Activated CD4-positive, alpha-beta T cell treated with anti-CD3 and anti-CD28 coated beads for 36 hours (primary cell): ENCODE measurements at regions not wholly inside any gene's neighbourhood (a gene's known extent, or its start where the extent isn't known, plus 50 kb on each side); places are given as distances from the start of the nearest gene placed in this dataset.

ENCODE experiments used
- ATAC-seq: fragments of 200-7000 bp; cut with Tn5 transposase; one replicate; pipeline ENCODE4 v1.10.0; 2021; ENCODE audit warnings: mild to moderate bottlenecking, moderate library complexity
- CTCF ChIA-PET: fragments of 350-600 bp; sonication (Branson Sonifier 250); formaldehyde crosslinking; loops from one replicate; lab custom pipeline; 2021; ENCODE audit warnings: antibody characterized with exemption; lab: Charles Lee
- POLR2A ChIA-PET: fragments of 350-600 bp; sonication (Branson Sonifier 250); formaldehyde crosslinking; loops from one replicate; lab custom pipeline; 2021; ENCODE audit warnings: antibody characterized with exemption, inconsistent platforms; lab: Charles Lee
- DNase-seq: peaks from one replicate; pipeline ENCODE4 v3.0.0-alpha.2; 2020
- H3K27ac Mint-ChIP-seq: one replicate; pipeline ENCODE4 v1.8.0; 2021; ENCODE audit warnings: mixed read lengths
- H3K27me3 Mint-ChIP-seq: one replicate; pipeline ENCODE4 v1.8.0; 2021; ENCODE audit warnings: mixed read lengths
- H3K36me3 Mint-ChIP-seq: one replicate; pipeline ENCODE4 v1.8.0; 2021; ENCODE audit warnings: low read depth, mixed read lengths
- H3K4me1 Mint-ChIP-seq: one replicate; pipeline ENCODE4 v1.8.0; 2021; ENCODE audit warnings: mixed read lengths
- H3K4me3 Mint-ChIP-seq: one replicate; pipeline ENCODE4 v1.8.0; 2021; ENCODE audit warnings: mild to moderate bottlenecking, moderate library complexity, mixed read lengths
- H3K9me3 Mint-ChIP-seq: one replicate; pipeline ENCODE4 v1.8.0; 2021; ENCODE audit warnings: low read depth, mixed read lengths
- intact Hi-C, 2 experiments: fragments of 100-400 bp; cut with DNase I in 1 of 2; cut with micrococcal nuclease in 1 of 2; formaldehyde crosslinking; loops; one replicate each; pipeline versions ENCODE4 v1.14.2 to v1.15.1; 2022 to 2024; cut with DNase I, micrococcal nuclease

DNA sequence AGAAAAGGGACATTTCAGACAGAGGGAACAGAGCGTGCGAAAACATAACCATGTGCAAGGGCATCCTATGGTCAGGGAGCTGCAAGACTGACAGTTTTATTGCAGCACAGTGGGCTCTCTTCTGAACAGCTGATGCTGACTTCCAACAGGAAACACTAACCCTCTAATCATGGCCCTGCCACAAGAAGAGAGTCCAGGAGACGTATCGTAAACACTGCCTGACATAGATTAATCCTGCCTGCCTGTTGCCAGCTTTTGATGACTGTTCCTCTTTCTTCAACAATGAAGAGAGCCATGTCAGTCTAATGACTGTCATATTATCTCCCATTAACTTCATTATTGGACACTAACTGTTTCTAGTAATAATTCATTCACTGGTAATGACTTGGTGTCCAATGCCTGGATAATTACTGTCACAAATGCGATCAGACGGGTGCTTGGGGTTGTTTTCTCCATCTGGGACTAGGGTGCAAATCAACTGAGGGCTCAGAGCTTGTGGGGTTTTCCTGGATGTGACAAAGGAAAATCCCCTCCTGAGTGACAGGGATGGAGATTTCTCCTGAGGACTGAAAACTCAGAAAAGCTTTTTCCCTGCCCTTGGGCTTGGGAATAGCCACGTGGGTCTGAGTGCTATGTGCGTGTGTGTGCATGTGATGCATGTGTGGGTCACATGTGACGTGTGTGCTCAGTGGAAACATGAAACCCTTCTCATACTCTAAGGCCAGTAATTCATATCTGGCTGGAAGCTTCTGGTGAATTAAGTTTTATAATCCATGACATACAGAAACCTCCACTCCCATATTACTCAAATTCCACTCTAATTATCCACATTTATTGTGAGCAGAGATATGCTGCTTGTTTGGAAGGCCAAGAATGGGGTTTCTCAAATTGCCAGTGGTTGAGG lies 144.0 kb upstream of the PLXNA2 start:
- Mint-ChIP-seq H3K4me3 (no peak overlapping the region), H3K27me3 (peaks cover 9% of the 10 kb centered on the region), H3K4me1 (no peaks in the 10 kb centered on the region), H3K27ac (no peak overlapping the region), H3K36me3 (no peaks in the 10 kb centered on the region), H3K9me3 (no peaks in the 10 kb centered on the region)
- intact Hi-C loops = no loop called here
- ATAC-seq (no peak), DNase-seq (no peak)
- CTCF ChIA-PET = no interaction called here
- POLR2A ChIA-PET = no interaction called here

- no peaks in the 10 kb centered on the region for H3K9me3 Mint-ChIP-seq
- H3K4me3 Mint-ChIP-seq = no peak overlapping the region
- intact Hi-C loops = no loop called here
- ATAC-seq (no peak), DNase-seq (no peak)
- no peaks in the 10 kb centered on the region for H3K36me3 Mint-ChIP-seq
- POLR2A ChIA-PET = no interaction called here
- H3K27me3 Mint-ChIP-seq = peaks cover 9% of the 10 kb centered on the region
- H3K4me1 Mint-ChIP-seq = no peaks in the 10 kb centered on the region
- H3K27ac Mint-ChIP-seq = no peak overlapping the region
- CTCF ChIA-PET = no interaction called here
Observed at GRCh38 chr1:208393416-208393815, 149.2 kb upstream of the PLXNA2 start.

DNA sequence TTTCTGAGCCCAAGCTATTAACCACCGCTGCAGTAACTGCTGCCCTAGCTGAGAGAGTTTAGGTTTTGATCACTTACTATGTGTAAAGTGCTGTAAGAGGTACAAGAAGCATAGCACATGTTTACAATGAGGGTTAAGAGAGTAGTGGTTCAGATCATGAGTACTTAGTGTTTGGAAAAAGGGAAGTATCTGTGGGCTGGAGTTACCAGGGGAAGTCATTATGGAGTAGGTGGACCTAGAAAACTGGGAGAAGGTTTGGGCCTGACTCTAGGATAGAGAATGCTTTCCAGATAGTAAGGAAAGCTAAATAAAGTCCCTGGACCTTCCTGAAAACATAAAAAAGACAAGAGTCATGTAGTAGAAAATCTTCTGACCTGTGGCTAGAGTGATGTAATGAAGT lies 149.6 kb upstream of the PLXNA2 start:
- DNase-seq = no peak
- CTCF ChIA-PET = interaction anchor here (0.7 kb wide), 1 partner anchor 142 kb away, joined by 3 read pairs; no protein-coding TSS in a partner anchor
- Mint-ChIP-seq H3K36me3 (no peaks in the 10 kb centered on the region), H3K9me3 (no peaks in the 10 kb centered on the region), H3K4me1 (no peaks in the 10 kb centered on the region), H3K4me3 (no peak overlapping the region), H3K27me3 (peaks cover 9% of the 10 kb centered on the region), H3K27ac (no peak overlapping the region)
- intact Hi-C loops = no loop called here
- POLR2A ChIA-PET = no interaction called here
- ATAC-seq = no peak

DNA sequence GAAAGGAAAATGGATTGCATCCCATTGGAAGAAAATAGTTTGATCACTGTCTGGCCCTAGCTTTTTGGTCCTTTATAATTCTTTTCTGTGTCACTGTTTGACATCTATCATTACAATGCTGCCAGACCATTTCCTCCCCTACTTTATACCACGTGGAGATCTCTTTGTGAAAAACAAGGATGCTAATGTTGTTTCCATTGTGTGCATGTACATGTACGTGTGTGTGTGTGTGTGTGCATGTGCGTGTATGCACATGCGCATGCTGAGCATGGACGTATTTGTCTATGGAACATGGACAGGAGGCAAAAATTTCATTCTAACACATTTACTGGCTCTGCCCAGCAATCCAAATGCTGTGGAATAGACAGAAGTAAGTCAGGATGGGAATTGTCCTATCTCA lies 153.1 kb upstream of the PLXNA2 start:
- ATAC-seq (no peak), DNase-seq (no peak)
- intact Hi-C loops = no loop called here
- ChIA-PET POLR2A (no interaction called here), CTCF (no interaction called here)
- no peak overlapping the region for H3K27ac Mint-ChIP-seq
- no peaks in the 10 kb centered on the region for H3K4me1 Mint-ChIP-seq
- no peaks in the 10 kb centered on the region for H3K36me3 Mint-ChIP-seq
- H3K4me3 Mint-ChIP-seq = no peak overlapping the region
- peaks cover 2% of the 10 kb centered on the region for H3K9me3 Mint-ChIP-seq
- peaks cover 6% of the 10 kb centered on the region for H3K27me3 Mint-ChIP-seq

DNA sequence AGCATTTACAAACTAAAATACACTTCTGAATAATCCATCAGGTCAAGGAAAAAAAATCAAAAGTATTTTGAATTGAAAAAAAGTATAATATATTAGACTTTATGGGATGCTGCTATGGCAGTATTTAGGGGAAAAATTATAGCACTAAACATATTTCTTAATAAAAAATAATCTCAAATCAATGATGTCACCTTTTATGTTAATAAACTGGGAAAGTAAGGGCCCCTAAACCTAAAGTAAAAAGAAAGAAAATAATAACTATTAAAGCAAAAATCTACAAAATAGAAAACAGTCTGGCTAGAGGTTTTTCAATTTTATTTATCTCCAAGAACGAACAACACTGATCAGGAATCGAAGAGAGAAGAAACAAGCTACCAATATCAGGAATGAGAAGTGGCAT lies 160.8 kb upstream of the PLXNA2 start:
- intact Hi-C loops = no loop called here
- H3K27ac Mint-ChIP-seq = no peak overlapping the region
- no peaks in the 10 kb centered on the region for H3K36me3 Mint-ChIP-seq
- peaks cover 8% of the 10 kb centered on the region for H3K27me3 Mint-ChIP-seq
- no peak overlapping the region for H3K4me3 Mint-ChIP-seq
- ATAC-seq (no peak), DNase-seq (no peak)
- ChIA-PET CTCF (no interaction called here), POLR2A (no interaction called here)
- H3K9me3 Mint-ChIP-seq = no peaks in the 10 kb centered on the region
- no peaks in the 10 kb centered on the region for H3K4me1 Mint-ChIP-seq

DNA sequence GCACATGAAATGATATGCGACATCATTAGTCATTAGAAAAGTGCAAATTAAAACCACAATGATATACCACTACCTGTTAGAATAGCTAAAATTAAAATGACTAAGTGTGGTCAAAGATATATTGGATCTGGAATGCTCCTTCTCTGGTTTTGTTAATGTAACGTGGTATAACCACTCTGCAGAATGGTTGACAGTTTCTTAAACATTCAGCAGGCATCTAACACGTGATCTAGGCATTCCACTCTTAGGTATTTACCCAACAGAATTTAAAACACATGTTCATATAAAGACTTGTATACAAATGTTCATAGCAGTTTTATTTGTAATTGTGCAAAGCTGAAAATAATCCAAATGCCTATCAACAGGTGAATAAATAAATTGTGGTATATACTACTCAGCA lies 165.0 kb upstream of the PLXNA2 start:
- Mint-ChIP-seq H3K4me3 (no peak overlapping the region), H3K27ac (no peak overlapping the region), H3K27me3 (no peaks in the 10 kb centered on the region), H3K9me3 (no peaks in the 10 kb centered on the region), H3K36me3 (no peaks in the 10 kb centered on the region), H3K4me1 (no peaks in the 10 kb centered on the region)
- ChIA-PET POLR2A (no interaction called here), CTCF (no interaction called here)
- DNase-seq = no peak
- no peak for ATAC-seq
- intact Hi-C loops = no loop called here

GRCh38 chr1:208410409-208410808 lies 166.2 kb upstream of the PLXNA2 start:
- ATAC-seq (no peak), DNase-seq (no peak)
- ChIA-PET CTCF (interaction anchor here (0.9 kb wide), 1 partner anchor 12 kb away, joined by 3 read pairs; no protein-coding TSS in a partner anchor), POLR2A (no interaction called here)
- peaks cover 2% of the 10 kb centered on the region for H3K27me3 Mint-ChIP-seq
- H3K4me3 Mint-ChIP-seq = no peak overlapping the region
- H3K9me3 Mint-ChIP-seq = no peaks in the 10 kb centered on the region
- H3K36me3 Mint-ChIP-seq = no peaks in the 10 kb centered on the region
- intact Hi-C loops = no loop called here
- no peaks in the 10 kb centered on the region for H3K4me1 Mint-ChIP-seq
- no peak overlapping the region for H3K27ac Mint-ChIP-seq

DNA sequence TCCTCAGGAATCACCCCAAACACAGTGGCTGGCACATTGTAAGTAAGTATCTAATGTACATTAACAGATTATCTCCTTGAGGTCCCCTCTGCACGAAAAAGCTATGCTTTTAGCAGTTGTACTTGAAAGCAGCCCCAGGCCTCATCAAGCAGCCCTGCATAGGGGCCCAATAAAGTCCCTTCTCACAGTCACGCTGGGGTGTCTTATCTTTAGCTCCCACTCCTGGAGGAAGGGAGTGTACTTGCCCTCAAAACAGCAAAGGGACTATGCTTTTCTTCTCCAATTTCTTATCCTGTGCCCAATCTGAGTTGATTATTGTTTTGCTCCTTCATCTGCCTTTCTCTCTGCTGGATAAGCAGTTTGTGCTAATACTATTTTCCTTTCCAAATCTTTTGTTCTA lies 168.8 kb upstream of the PLXNA2 start:
- Mint-ChIP-seq H3K9me3 (no peaks in the 10 kb centered on the region), H3K27ac (no peak overlapping the region), H3K27me3 (peaks cover 9% of the 10 kb centered on the region), H3K36me3 (no peaks in the 10 kb centered on the region), H3K4me3 (no peak overlapping the region), H3K4me1 (no peaks in the 10 kb centered on the region)
- DNase-seq (no peak), ATAC-seq (no peak)
- ChIA-PET POLR2A (no interaction called here), CTCF (no interaction called here)
- intact Hi-C loops = no loop called here

DNA sequence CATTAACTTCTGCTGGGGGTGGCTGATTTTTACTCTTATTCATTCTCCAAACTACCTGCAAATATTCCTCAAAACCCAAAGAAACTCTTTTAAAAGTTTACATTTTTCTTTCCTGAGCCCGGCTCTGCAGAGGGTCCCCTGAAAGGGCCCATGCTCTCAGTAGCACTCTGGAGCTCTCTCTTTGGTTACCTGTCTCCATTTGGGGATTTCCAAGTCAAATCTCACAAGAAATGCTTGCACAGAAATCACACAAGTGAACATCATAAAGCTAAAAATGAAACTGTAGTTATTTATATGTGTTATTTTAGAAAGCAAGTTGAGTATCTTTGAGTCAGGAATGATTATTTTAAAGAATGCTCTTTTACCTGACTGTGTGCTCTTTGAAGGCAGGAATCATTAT lies 174.5 kb upstream of the PLXNA2 start:
- Mint-ChIP-seq H3K4me3 (no peak overlapping the region), H3K36me3 (no peaks in the 10 kb centered on the region), H3K27me3 (peaks cover 11% of the 10 kb centered on the region), H3K9me3 (no peaks in the 10 kb centered on the region), H3K27ac (no peak overlapping the region), H3K4me1 (no peaks in the 10 kb centered on the region)
- no peak for DNase-seq
- ChIA-PET POLR2A (interaction anchor here (0.7 kb wide), 1 partner anchor 194 kb away, joined by 3 read pairs; no protein-coding TSS in a partner anchor), CTCF (no interaction called here)
- intact Hi-C loops = no loop called here
- no peak for ATAC-seq

- no peak for ATAC-seq
- intact Hi-C loops = no loop called here
- CTCF ChIA-PET = no interaction called here
Observed at GRCh38 chr1:208419746-208420420, 175.7 kb upstream of the PLXNA2 start.

DNA sequence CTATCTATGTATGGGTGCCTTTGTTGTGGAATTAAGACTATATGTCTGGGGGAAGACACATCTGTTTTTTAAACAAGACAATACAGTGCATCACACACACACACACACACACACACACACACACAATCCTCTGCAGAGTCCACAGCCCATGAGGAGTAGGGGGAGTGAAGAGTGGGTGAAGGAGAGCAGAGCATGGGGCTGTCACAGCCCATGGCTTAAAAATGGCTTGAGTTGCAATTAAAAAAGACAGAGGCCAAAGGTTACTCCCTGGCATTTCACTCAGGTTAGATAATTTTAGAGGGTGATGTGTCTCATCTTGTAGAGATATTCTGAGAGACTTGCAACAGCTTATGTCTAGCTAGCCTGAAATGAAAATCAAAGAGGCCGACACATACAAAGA lies 176.5 kb upstream of the PLXNA2 start:
- Mint-ChIP-seq H3K4me3 (no peak overlapping the region), H3K36me3 (no peaks in the 10 kb centered on the region), H3K4me1 (no peaks in the 10 kb centered on the region), H3K27me3 (peaks cover 11% of the 10 kb centered on the region), H3K27ac (no peak overlapping the region), H3K9me3 (no peaks in the 10 kb centered on the region)
- ChIA-PET POLR2A (no interaction called here), CTCF (no interaction called here)
- no peak for DNase-seq
- no peak for ATAC-seq
- intact Hi-C loops = no loop called here

More at GRCh38 chr1:208419746-208420420, 175.7 kb upstream of the PLXNA2 start:
- no peak overlapping the region for H3K27ac Mint-ChIP-seq
- no peak for DNase-seq
- H3K4me1 Mint-ChIP-seq = no peaks in the 10 kb centered on the region
- POLR2A ChIA-PET = no interaction called here
- H3K9me3 Mint-ChIP-seq = no peaks in the 10 kb centered on the region
- H3K27me3 Mint-ChIP-seq = peaks cover 9% of the 10 kb centered on the region
- H3K36me3 Mint-ChIP-seq = no peaks in the 10 kb centered on the region
- no peak overlapping the region for H3K4me3 Mint-ChIP-seq

DNA sequence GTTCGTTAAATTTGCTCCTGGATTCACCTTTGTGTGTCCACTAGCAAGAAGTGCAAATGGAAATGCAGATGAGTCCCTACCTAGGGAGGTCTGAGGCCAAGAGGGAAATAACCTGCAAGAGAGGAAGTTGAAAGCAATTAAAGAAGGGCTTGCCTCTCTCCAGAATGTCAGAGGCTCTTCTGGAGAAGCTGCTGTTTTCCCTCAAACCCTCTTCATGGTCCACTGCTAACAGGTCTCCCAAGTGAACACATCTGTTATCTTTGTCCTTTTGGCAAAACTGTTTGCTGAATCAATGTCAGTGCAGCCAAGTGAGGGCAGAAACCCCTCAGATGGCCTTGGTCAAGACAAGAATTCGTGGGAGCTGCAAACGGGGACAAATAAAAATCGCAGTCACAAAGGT lies 177.3 kb upstream of the PLXNA2 start:
- Mint-ChIP-seq H3K27me3 (peaks cover 8% of the 10 kb centered on the region), H3K36me3 (no peaks in the 10 kb centered on the region), H3K9me3 (no peaks in the 10 kb centered on the region), H3K4me3 (no peak overlapping the region), H3K27ac (no peak overlapping the region), H3K4me1 (no peaks in the 10 kb centered on the region)
- DNase-seq (no peak), ATAC-seq (no peak)
- ChIA-PET CTCF (no interaction called here), POLR2A (no interaction called here)
- intact Hi-C loops = no loop called here
